ENCODE measurements at regions not wholly inside any gene's neighbourhood (a gene's known extent, or its start where the extent isn't known, plus 50 kb on each side); places are given as distances from the start of the nearest gene placed in this dataset.

- Histone ChIP-seq H3K27ac (ENCODE audit: low read depth, low read length, poor library complexity, severe bottlenecking) (no peak overlapping the region), H3K36me3 (ENCODE audit: insufficient read depth, low read length, poor library complexity, severe bottlenecking) (no peaks in the 10 kb centered on the region), H3K4me3 (ENCODE audit: low read depth, low read length, poor library complexity, severe bottlenecking) (no peak overlapping the region), H3K27me3 (replicated peaks; ENCODE audit: insufficient read depth, low read depth, low read length, poor library complexity) (no peaks in the 10 kb centered on the region), H3K4me1 (ENCODE audit: insufficient read depth, low read length, poor library complexity, severe bottlenecking) (no peaks in the 10 kb centered on the region), H3K9me3 (ENCODE audit: low read depth, low read length, poor library complexity, severe bottlenecking) (no peaks in the 10 kb centered on the region)
- TF ChIP-seq CTCF (conservative IDR thresholded peaks at IDR 0.05; ENCODE audit: low read depth, low read length) (no peak), EZH2 (IDR thresholded peaks at IDR 0.05; ENCODE audit: borderline replicate concordance, low read depth, low read length, poor library complexity, severe bottlenecking) (no peak)
- intact Hi-C loops (cut with micrococcal nuclease; ENCODE audit: unreplicated experiment): no loop called here
- ChIA-PET CTCF (no interaction called here), POLR2A (ENCODE audit: low non-redundant PET) (no interaction called here)
- no peak for DNase-seq (ENCODE audit: low spot score)
- BruUV-seq (replicated peaks): no TSS peak
Observed at GRCh38 chr3:102194760-102195159, 240.1 kb upstream of the ZPLD1 start.

DNA sequence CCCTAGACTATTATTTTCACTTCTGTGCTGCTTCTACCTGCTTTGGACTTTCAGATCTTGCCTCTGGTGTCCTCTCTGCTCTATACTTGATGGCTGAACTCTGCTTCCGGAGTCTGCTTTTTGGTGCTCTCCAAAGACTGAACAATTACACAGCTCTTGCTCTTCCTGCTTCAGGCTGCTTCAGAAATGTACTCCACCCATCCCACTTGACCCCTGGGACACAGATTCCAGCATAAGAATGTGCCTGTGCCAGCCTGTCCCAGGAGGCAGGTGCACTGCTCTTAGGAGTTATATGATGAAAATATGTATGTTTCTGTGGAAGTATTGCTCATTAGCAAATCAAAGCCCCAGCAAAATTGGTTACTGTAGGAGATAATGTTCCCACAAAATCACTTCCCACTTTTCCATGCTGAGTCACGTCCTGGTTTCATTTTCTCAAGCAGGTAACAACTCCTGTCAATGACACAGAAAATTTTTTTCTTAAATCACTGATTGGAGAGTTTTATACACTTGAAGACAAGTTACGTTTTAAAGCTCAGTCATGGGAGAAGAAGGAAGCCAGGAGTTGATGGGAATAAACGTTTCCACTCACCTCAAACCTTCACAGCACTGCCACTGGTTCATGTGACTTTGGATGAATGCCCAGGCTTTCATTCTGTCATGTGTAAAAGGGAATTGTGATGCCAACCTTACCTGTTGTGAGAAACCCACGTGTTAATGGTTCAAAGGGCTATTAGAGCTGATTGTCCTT is 239.4 kb upstream of the ZPLD1 start:
- TF ChIP-seq EZH2 (IDR thresholded peaks at IDR 0.05; ENCODE audit: borderline replicate concordance, low read depth, low read length, poor library complexity, severe bottlenecking): no peak
- no TSS peak for BruUV-seq (replicated peaks)
- intact Hi-C loops (cut with micrococcal nuclease; ENCODE audit: unreplicated experiment): no loop called here
- H3K4me3 ChIP-seq (ENCODE audit: low read depth, low read length, poor library complexity, severe bottlenecking): no peak overlapping the region
- POLR2A ChIA-PET (ENCODE audit: low non-redundant PET): no interaction called here
- no peak for DNase-seq (ENCODE audit: low spot score)
- no peaks in the 10 kb centered on the region for H3K27me3 ChIP-seq (replicated peaks; ENCODE audit: insufficient read depth, low read depth, low read length, poor library complexity)
- no peak overlapping the region for H3K27ac ChIP-seq (ENCODE audit: low read depth, low read length, poor library complexity, severe bottlenecking)
- no peaks in the 10 kb centered on the region for H3K4me1 ChIP-seq (ENCODE audit: insufficient read depth, low read length, poor library complexity, severe bottlenecking)
- H3K36me3 ChIP-seq (ENCODE audit: insufficient read depth, low read length, poor library complexity, severe bottlenecking): no peaks in the 10 kb centered on the region
- CTCF ChIA-PET: no interaction called here
- no peaks in the 10 kb centered on the region for H3K9me3 ChIP-seq (ENCODE audit: low read depth, low read length, poor library complexity, severe bottlenecking)

GRCh38 chr3:102200126-102200525 is 234.7 kb upstream of the ZPLD1 start:
- intact Hi-C loops (cut with micrococcal nuclease; ENCODE audit: unreplicated experiment): no loop called here
- Histone ChIP-seq H3K27ac (ENCODE audit: low read depth, low read length, poor library complexity, severe bottlenecking) (no peak overlapping the region), H3K27me3 (replicated peaks; ENCODE audit: insufficient read depth, low read depth, low read length, poor library complexity) (no peaks in the 10 kb centered on the region), H3K4me1 (ENCODE audit: insufficient read depth, low read length, poor library complexity, severe bottlenecking) (no peaks in the 10 kb centered on the region), H3K4me3 (ENCODE audit: low read depth, low read length, poor library complexity, severe bottlenecking) (no peak overlapping the region), H3K9me3 (ENCODE audit: low read depth, low read length, poor library complexity, severe bottlenecking) (no peaks in the 10 kb centered on the region), H3K36me3 (ENCODE audit: insufficient read depth, low read length, poor library complexity, severe bottlenecking) (no peaks in the 10 kb centered on the region)
- no peak for DNase-seq (ENCODE audit: low spot score)
- POLR2A ChIA-PET (ENCODE audit: low non-redundant PET): no interaction called here
- CTCF ChIA-PET: no interaction called here
- BruUV-seq (replicated peaks): no TSS peak
- TF ChIP-seq EZH2 (IDR thresholded peaks at IDR 0.05; ENCODE audit: borderline replicate concordance, low read depth, low read length, poor library complexity, severe bottlenecking): no peak
- TF ChIP-seq CTCF (conservative IDR thresholded peaks at IDR 0.05; ENCODE audit: low read depth, low read length): no peak

DNA sequence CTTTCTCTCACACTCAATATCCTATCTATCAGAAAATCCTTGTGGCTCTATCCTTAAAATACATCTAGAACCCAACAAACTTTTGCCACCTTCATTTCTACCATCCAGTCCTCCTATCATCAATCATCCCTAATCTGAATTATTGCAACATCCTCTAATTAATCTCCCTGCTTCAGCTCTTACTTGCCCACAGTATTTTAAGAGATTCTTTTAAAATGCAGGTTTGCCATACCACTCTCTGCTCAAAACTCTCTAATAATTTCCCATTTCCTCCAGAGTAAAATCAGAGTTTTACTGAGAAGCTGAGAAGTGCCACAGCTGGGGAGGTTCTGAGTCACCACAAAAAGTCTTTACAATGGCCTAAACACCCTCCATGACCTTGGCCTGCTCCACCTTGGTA is 234.3 kb upstream of the ZPLD1 start:
- TF ChIP-seq CTCF (conservative IDR thresholded peaks at IDR 0.05; ENCODE audit: low read depth, low read length): no peak
- no peak for DNase-seq (ENCODE audit: low spot score)
- H3K27me3 ChIP-seq (replicated peaks; ENCODE audit: insufficient read depth, low read depth, low read length, poor library complexity): no peaks in the 10 kb centered on the region
- BruUV-seq (replicated peaks): no TSS peak
- H3K27ac ChIP-seq (ENCODE audit: low read depth, low read length, poor library complexity, severe bottlenecking): no peak overlapping the region
- no peaks in the 10 kb centered on the region for H3K36me3 ChIP-seq (ENCODE audit: insufficient read depth, low read length, poor library complexity, severe bottlenecking)
- H3K4me1 ChIP-seq (ENCODE audit: insufficient read depth, low read length, poor library complexity, severe bottlenecking): no peaks in the 10 kb centered on the region
- ChIA-PET POLR2A (ENCODE audit: low non-redundant PET) (no interaction called here), CTCF (no interaction called here)
- intact Hi-C loops (cut with micrococcal nuclease; ENCODE audit: unreplicated experiment): no loop called here
- H3K4me3 ChIP-seq (ENCODE audit: low read depth, low read length, poor library complexity, severe bottlenecking): no peak overlapping the region
- H3K9me3 ChIP-seq (ENCODE audit: low read depth, low read length, poor library complexity, severe bottlenecking): no peaks in the 10 kb centered on the region

Measured in A673 (cell line).